Activated CD8-positive, alpha-beta memory T cell treated with anti-CD3 and anti-CD28 coated beads for 48 hours (primary cell): ENCODE measurements at regions not wholly inside any gene's neighbourhood (a gene's known extent, or its start where the extent isn't known, plus 50 kb on each side); places are given as distances from the start of the nearest gene placed in this dataset.

Experiments used
- DNase-seq, 3 experiments: peaks; one replicate each; pipeline ENCODE4 v3.0.0-alpha.2; 2020; ENCODE audit warnings: low read depth in 2 of 3, low spot score in 2 of 3

GRCh38 chrX:10744007-10744406, 123.6 kb upstream of the MID1 start:
- no peak for DNase-seq

DNA sequence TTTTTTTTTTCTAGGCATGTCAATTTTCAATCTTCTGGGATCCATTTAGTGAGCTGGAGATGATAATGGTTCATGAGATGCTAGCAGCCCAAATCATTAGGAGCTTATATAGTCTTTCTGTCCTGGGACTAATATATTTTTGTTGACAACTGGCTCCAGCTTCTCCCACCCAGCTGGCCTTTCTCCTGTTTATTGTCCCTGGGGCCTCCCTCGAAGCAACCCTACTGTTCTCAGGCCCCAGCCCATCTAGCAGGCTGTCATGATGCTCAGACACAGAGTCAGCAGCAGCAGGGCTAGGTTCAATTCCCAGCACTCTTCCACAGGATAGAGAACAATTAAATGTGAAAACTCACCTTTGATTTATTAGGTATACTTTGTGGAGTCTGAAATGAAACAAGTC, 127.6 kb upstream of the MID1 start:
- no peak for DNase-seq

DNA sequence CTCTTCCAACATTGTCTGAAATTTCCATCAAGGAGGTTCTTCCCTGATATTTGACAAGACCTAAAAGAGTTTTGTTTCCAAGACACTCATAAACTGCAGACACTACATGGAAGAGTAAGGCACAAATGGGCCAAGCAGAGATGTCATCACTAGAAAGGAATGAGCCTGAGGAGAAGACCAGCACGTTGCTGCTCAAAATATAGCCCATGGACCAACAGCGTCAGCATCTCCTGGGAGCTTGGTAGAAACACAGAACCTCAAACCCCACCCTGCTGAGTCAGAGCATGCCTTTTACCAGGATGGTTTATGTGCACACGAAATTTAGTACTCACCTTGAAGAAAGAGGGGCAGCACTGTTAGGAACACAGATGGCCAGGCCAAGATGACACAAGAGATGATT, 128.7 kb upstream of the MID1 start:
- DNase-seq = no peak

DNA sequence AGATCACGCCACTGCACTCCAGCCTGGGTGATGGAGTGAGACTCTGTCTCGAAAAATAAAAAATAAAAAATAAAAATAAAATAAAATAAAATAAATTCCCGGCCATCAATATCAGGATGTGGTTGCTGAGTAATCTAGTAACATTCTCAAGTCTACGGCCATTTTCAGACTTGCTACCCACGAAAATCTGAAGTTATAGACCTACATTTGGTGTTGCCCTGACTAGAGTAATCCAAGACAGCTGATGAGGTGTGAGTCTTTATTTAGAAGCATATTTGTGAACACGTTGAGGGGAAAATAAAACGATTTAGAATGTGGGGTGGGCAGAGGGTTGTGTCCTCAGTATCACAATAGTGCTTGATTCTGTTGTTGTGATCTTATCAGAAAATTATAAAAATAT, 130.2 kb upstream of the MID1 start:
- DNase-seq = no peak

GRCh38 chrX:10753116-10753515, 132.7 kb upstream of the MID1 start:
- no peak for DNase-seq

- DNase-seq = no peak
Observed at GRCh38 chrX:10754445-10754844, 134.1 kb upstream of the MID1 start.

GRCh38 chrX:10755439-10756334, 135.3 kb upstream of the MID1 start:
- DNase-seq = no peak

DNA sequence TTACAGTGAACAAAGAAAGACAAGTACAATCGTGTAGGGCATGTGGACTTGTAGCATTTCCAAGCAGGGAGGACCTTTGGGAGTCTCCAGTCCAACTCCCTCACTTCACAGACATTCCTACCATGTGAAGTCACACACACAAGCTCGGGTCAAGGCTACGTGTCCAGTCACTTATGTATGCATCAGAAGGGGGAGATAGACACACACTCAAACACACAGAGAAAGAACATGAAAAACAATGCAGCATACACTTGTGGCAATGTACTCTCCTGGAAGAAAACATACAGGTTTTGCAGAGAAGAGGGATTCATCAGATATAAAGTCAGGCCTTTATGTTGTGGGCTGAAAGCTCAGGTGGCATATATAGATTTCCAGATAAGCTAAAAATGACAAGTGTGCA, 136.1 kb upstream of the MID1 start:
- DNase-seq = no peak

DNA sequence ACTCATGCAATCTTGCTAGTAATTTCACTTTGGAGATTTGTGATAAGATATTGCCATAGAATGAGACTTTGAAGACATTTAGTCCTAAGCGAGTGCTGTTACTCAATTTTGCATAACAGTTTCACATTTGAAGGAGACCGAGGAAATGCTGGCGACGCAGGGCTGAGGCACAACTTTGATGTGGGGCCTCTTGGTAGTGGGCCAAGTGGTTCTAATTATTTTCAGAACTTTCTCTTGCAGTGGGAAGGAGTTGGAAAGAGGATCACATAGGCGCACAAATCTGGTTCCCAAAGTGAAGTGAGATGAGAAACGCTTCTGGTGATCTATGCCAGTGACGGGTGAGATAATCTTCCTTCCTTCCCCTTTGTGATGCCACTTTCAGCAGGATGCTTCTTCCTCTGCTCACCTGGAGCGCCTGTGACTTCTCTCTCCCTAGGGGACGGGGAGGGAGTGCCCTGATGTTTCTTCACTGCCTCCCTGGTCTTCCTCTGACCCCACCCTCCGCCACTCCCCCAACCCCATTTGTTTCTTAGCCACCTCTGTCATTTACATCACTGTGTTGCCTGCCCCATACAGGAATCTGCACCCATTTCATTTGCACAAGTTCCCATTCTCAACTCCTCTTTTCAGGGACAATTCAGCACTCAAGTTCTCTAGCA, 138.9 kb upstream of the MID1 start:
- DNase-seq = no peak

DNA sequence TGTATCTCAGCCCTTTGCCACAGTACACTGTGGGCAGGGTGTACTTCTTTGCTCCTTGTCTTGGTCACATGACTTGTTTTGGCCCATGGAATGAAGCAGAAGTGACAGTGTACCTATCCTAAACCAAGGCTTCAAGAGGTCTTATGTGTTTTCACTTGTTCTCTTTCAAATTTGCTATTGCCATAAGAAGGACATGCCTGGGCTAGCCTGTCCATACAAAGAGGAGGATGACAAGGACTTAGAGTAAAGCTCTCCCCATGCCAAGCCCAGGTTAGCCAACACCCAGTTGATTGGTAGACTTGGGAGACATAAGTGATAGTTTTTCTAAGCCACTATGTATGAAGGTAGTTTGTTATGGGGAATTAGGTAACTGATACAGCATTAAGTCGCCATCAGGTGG, 141.1 kb upstream of the MID1 start:
- no peak for DNase-seq

GRCh38 chrX:10769195-10769594, 148.8 kb upstream of the MID1 start:
- no peak for DNase-seq

DNA sequence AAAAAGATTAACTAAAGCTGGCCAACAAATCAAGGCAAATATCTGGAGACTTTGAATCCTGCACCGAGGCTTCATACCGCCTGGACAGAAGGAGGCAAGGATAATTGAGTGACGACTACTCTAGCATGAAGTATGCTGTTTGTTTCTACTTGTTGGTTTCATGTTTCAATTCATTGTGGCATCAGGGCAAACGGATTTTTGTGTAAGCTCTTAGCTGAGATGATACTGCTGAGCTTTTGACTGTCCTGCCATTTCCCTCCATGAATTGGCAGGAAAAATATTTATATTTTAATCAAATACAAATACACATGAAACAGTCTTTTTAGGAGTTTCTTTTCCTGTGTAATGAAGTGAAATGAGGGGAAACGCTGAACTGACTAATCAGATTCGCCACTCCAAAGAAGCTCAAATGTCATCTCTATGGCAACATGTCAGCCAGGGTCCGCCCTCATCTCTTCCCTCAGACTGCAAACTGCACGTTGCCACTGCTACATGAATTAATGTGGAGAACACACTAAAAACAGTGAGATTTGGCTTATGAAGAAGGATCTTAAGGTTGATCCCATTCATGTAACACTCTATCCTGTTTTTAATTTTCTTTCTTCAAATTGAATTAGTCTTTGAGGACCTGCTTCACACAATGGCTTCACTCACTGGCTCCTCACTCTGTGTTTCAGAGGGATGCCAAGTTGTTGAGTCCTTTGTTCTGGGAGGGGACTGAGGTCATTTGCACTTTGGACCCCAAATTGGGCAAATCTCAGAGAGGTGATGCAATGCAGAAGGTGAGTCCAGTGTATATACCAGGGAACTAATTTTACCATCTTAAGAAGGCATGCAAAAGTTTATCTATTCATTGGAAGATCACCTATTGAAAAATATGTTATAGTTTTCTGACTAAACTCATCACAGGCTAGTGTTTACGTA, 149.6 kb upstream of the MID1 start:
- DNase-seq = no peak

GRCh38 chrX:10773318-10773717, 152.9 kb upstream of the MID1 start:
- no peak for DNase-seq

GRCh38 chrX:10781847-10782530, 161.6 kb upstream of the MID1 start:
- no peak for DNase-seq

GRCh38 chrX:10783451-10783995, 163.1 kb upstream of the MID1 start:
- no peak for DNase-seq

- no peak for DNase-seq
Observed at GRCh38 chrX:10787264-10787663, 166.9 kb upstream of the MID1 start.

DNA sequence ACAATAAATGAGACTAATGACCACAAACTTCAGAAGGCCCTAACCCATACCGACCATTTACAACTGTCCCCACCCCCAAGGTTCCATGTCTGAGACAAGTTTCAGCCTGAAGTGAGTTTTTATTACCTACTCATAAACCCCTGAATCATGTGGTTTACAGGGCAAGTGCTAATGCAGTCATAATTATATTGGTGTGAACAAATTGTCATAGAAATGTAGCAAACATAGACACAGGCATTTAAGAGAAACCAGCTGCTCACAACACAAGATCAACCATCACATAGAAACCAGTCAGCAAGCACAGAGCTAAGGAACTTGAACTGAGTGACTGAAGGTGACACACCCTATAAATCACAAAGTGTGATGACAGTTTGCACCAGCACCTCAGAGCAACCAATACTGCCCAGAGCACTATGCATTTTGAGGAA, 173.8 kb upstream of the MID1 start:
- DNase-seq = no peak

DNA sequence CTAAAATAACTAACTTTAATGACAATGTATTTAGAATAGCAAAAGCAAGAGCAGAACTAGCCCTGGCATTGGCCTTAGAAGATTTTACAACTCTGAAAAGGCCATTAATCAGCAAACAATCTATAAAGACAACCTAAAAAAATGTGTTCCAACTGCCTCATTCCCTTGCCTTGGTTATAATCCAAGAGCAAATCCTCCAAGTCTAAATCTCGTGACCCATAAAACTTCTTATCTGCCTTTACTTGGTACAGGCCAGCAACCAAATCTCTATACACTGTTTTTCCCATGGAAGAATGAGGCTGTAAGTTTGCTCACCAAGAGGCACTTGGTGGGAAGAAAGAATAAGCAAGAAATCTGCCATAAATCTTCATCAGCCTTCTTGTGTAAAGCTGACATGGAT, 175.3 kb upstream of the MID1 start:
- no peak for DNase-seq

DNA sequence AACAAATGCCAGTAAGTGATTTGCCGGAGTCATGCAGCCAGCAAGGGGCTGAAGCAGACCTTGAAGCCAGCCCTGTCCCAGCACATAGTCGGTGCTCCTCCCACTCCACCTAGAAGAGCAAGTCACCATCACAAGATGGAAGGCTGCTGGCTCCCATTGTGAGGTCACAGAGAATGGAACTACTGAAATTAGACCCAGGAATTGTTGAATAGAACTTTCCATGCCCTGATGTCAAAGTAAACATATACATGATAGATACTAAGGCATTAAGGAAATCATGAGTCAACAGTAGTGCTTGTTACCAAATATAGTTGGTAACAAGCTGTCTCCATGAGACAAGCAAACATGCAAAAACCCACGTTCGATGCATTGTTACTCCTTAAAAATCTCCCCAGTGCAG, 177.1 kb upstream of the MID1 start:
- DNase-seq = no peak

DNA sequence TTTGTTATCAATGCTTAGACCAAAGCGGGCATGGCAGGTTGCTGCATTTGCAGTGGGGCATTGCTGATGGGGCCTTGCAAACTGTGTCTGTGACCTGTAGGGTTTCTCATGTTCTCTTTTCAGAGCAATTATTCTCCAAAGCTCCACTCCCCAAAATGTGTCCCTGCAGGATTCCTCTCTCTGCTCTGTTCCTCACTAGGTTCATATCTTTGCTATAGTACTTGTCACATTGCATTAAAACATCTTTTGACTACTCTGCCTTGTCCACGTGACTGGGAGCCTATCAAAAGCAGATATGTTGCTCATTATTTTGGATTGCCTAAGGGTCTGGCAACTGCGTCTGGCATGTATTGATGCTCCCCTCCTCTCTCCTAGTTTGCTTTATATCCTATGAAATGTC, 177.7 kb upstream of the MID1 start:
- DNase-seq = no peak

DNA sequence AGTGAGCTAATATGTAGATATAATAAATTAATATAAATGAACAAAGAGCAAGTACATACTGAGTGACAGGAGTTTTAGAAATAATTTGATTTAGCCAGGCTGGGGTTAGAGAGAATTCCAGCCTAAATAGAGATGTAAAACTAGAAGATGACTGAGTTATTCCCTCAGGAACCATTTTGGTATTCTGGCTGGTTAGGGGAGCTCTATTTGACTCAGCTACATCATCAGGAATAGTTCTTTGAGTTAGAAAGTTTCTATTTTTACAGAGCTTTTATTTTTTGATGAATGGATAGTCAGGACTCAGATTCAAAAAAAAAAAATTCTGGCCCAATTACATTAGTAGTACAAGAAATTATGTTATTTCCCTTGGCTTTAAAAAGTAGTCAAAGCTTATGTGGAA, 180.4 kb upstream of the MID1 start:
- DNase-seq = no peak
